Testis (tissue), 2 donors: ENCODE measurements at regions not wholly inside any gene's neighbourhood (a gene's known extent, or its start where the extent isn't known, plus 50 kb on each side); places are given as distances from the start of the nearest gene placed in this dataset.

Experiments used
- CTCF ChIP-seq, 3 experiments: fragments of 450-650 bp in 2 of 3; fragments of 200-600 bp in 1 of 3; sonication (generic) in 1 of 3; IDR thresholded peaks; one replicate each; pipeline ENCODE4 v1.5.1; 2016 to 2019; ENCODE audit warnings: antibody characterized with exemption in 3 of 3, mild to moderate bottlenecking in 2 of 3, moderate library complexity in 1 of 3
- POLR2A ChIP-seq: fragments of 450-650 bp; IDR thresholded peaks from one replicate; pipeline ENCODE4 v1.6.1; 2017; ENCODE audit warnings: antibody characterized with exemption, mild to moderate bottlenecking, moderate library complexity

- TF ChIP-seq CTCF (IDR thresholded peaks at IDR 0.05), result no peak
- no peak for TF ChIP-seq POLR2A
These were observed 144.5 kb upstream of the TMEM72 start for GRCh38 chr10:44766631-44767030.
